ENCODE measurements at regions not wholly inside any gene's neighbourhood (a gene's known extent, or its start where the extent isn't known, plus 50 kb on each side); places are given as distances from the start of the nearest gene placed in this dataset.

DNA sequence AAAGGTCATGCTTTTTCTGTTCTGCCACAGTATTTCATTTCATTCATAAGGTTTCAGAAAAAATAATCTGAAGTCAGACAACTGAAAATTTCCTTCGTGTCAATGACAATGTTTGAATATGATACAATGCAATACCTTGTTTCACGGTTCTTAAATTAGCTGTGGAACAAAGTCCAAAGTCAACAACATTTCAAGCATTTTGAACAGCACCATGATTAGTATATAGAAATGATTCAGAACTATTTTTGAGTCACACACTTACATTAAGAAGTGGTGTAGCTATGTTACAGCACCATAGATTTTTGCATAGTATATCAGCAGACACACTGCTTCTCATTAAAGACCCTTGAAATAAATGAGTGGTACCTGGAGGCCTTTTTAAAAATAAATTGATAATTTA is 178.3 kb upstream of the DSEL start:
- Histone ChIP-seq H3K9me3 (ENCODE audit: low read length) (no peaks in the 10 kb centered on the region), H3K27me3 (ENCODE audit: insufficient read depth, low read length) (no peaks in the 10 kb centered on the region), H3K27ac (ENCODE audit: low read depth, low read length, poor library complexity, severe bottlenecking) (no peak overlapping the region), H3K4me3 (ENCODE audit: low read depth, low read length, poor library complexity, severe bottlenecking) (no peak overlapping the region), H3F3A (ENCODE audit: insufficient read depth, low read length) (no peaks in the 10 kb centered on the region), H3K79me2 (ENCODE audit: insufficient read depth, low read length) (no peaks in the 10 kb centered on the region), H4K20me1 (ENCODE audit: insufficient read depth, low read length) (no peaks in the 10 kb centered on the region), H3K36me3 (ENCODE audit: insufficient read depth, low read length) (no peaks in the 10 kb centered on the region), H2AFZ (ENCODE audit: low read length) (no peak overlapping the region), H3K4me1 (ENCODE audit: insufficient read depth, low read length, severe bottlenecking) (no peaks in the 10 kb centered on the region), H3K9ac (ENCODE audit: low read length) (no peak overlapping the region), H3K4me2 (ENCODE audit: low read length) (no peak overlapping the region), H3K9me2 (ENCODE audit: low read depth, low read length) (no peaks in the 10 kb centered on the region)
- TF ChIP-seq, protein P1, sequence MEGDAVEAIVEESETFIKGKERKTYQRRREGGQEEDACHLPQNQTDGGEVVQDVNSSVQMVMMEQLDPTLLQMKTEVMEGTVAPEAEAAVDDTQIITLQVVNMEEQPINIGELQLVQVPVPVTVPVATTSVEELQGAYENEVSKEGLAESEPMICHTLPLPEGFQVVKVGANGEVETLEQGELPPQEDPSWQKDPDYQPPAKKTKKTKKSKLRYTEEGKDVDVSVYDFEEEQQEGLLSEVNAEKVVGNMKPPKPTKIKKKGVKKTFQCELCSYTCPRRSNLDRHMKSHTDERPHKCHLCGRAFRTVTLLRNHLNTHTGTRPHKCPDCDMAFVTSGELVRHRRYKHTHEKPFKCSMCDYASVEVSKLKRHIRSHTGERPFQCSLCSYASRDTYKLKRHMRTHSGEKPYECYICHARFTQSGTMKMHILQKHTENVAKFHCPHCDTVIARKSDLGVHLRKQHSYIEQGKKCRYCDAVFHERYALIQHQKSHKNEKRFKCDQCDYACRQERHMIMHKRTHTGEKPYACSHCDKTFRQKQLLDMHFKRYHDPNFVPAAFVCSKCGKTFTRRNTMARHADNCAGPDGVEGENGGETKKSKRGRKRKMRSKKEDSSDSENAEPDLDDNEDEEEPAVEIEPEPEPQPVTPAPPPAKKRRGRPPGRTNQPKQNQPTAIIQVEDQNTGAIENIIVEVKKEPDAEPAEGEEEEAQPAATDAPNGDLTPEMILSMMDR (IDR thresholded peaks at IDR 0.05; ENCODE audit: low read length): no peak
- TF ChIP-seq EZH2 (IDR thresholded peaks at IDR 0.05; ENCODE audit: borderline replicate concordance, low read length): no peak

- no peak overlapping the region for H3K4me3 ChIP-seq (ENCODE audit: low read depth, low read length, poor library complexity, severe bottlenecking)
- H3K9me2 ChIP-seq (ENCODE audit: low read depth, low read length): no peaks in the 10 kb centered on the region
- no peaks in the 10 kb centered on the region for H3K4me1 ChIP-seq (ENCODE audit: insufficient read depth, low read length, severe bottlenecking)
- no peaks in the 10 kb centered on the region for H4K20me1 ChIP-seq (ENCODE audit: insufficient read depth, low read length)
- no peaks in the 10 kb centered on the region for H3K36me3 ChIP-seq (ENCODE audit: insufficient read depth, low read length)
- no peaks in the 10 kb centered on the region for H3F3A ChIP-seq (ENCODE audit: insufficient read depth, low read length)
- H2AFZ ChIP-seq (ENCODE audit: low read length): no peak overlapping the region
- no peaks in the 10 kb centered on the region for H3K79me2 ChIP-seq (ENCODE audit: insufficient read depth, low read length)
- H3K4me2 ChIP-seq (ENCODE audit: low read length): no peak overlapping the region
- no peak overlapping the region for H3K27ac ChIP-seq (ENCODE audit: low read depth, low read length, poor library complexity, severe bottlenecking)
- no peak overlapping the region for H3K9ac ChIP-seq (ENCODE audit: low read length)
- H3K9me3 ChIP-seq (ENCODE audit: low read length): no peaks in the 10 kb centered on the region
- no peaks in the 10 kb centered on the region for H3K27me3 ChIP-seq (ENCODE audit: insufficient read depth, low read length)
- TF ChIP-seq, protein P1 (IDR thresholded peaks at IDR 0.05; ENCODE audit: low read length): no peak
- TF ChIP-seq EZH2 (IDR thresholded peaks at IDR 0.05; ENCODE audit: borderline replicate concordance, low read length): no peak
Measured at GRCh38 chr18:67692811-67693210, 176.3 kb upstream of the DSEL start.

- Histone ChIP-seq H4K20me1 (ENCODE audit: insufficient read depth, low read length) (no peaks in the 10 kb centered on the region), H3K27ac (ENCODE audit: low read depth, low read length, poor library complexity, severe bottlenecking) (no peak overlapping the region), H3K36me3 (ENCODE audit: insufficient read depth, low read length) (no peaks in the 10 kb centered on the region), H3F3A (ENCODE audit: insufficient read depth, low read length) (no peaks in the 10 kb centered on the region), H3K9me2 (ENCODE audit: low read depth, low read length) (no peaks in the 10 kb centered on the region), H3K4me2 (ENCODE audit: low read length) (no peak overlapping the region), H3K4me3 (ENCODE audit: low read depth, low read length, poor library complexity, severe bottlenecking) (no peak overlapping the region), H3K9me3 (ENCODE audit: low read length) (no peaks in the 10 kb centered on the region), H3K79me2 (ENCODE audit: insufficient read depth, low read length) (no peaks in the 10 kb centered on the region), H3K4me1 (ENCODE audit: insufficient read depth, low read length, severe bottlenecking) (no peaks in the 10 kb centered on the region), H3K27me3 (ENCODE audit: insufficient read depth, low read length) (no peaks in the 10 kb centered on the region), H2AFZ (ENCODE audit: low read length) (no peak overlapping the region), H3K9ac (ENCODE audit: low read length) (no peak overlapping the region)
- TF ChIP-seq, protein P1 (IDR thresholded peaks at IDR 0.05; ENCODE audit: low read length): no peak
- no peak for TF ChIP-seq EZH2 (IDR thresholded peaks at IDR 0.05; ENCODE audit: borderline replicate concordance, low read length)
Measured at GRCh38 chr18:67682516-67682915, 166.0 kb upstream of the DSEL start.

Measured in OCI-LY1 (cell line).